CD14-positive monocyte (primary cell): ENCODE measurements at regions not wholly inside any gene's neighbourhood (a gene's known extent, or its start where the extent isn't known, plus 50 kb on each side); places are given as distances from the start of the nearest gene placed in this dataset.

ENCODE experiments used
- DNase-seq, 3 donors: peaks; one replicate each; pipeline ENCODE4 v3.0.0-alpha.2; 2011 to 2022
- H2AFZ ChIP-seq: 2 replicates; pipeline ENCODE4 v1.6.0; 2012; ENCODE audit warnings: mild to moderate bottlenecking, low read depth, low read length, inconsistent platforms; ENCODE audit not compliant: insufficient read depth, poor library complexity, severe bottlenecking
- H3K27ac ChIP-seq, 2 donors: 1 replicate in 1 of 2; 2 replicates in 1 of 2; pipeline ENCODE4 v1.5.1; 2012 to 2013; ENCODE audit warnings: low read length in 2 of 2, control low read depth in 1 of 2, inconsistent platforms in 1 of 2, low read depth in 1 of 2, mild to moderate bottlenecking in 1 of 2
- H3K27me3 ChIP-seq, 2 donors: one replicate each; pipeline versions ENCODE4 v1.6.0 to v1.6.1; 2011 to 2013; ENCODE audit warnings: low read length in 2 of 2; ENCODE audit not compliant: control insufficient read depth in 2 of 2, insufficient read depth in 2 of 2
- H3K36me3 ChIP-seq, 2 donors: replicated peaks in 1 of 2; 1 replicate in 1 of 2; 2 replicates in 1 of 2; pipeline versions ENCODE4 v1.5.1 to v1.6.1; 2012 to 2013; ENCODE audit warnings: low read length in 2 of 2, control low read depth in 1 of 2, inconsistent platforms in 1 of 2, mild to moderate bottlenecking in 1 of 2; ENCODE audit not compliant: insufficient read depth in 2 of 2, control insufficient read depth in 1 of 2
- H3K4me1 ChIP-seq, 2 donors: 1 replicate in 1 of 2; 2 replicates in 1 of 2; pipeline versions ENCODE4 v1.5.1 to v1.6.1; 2012 to 2013; ENCODE audit warnings: low read length in 2 of 2, control low read depth in 1 of 2, inconsistent platforms in 1 of 2, mild to moderate bottlenecking in 1 of 2, moderate library complexity in 1 of 2; ENCODE audit not compliant: insufficient read depth in 2 of 2, control insufficient read depth in 1 of 2
- H3K4me2 ChIP-seq: replicated peaks from 2 replicates; pipeline ENCODE3; 2012; ENCODE audit warnings: low read length, moderate library complexity, mild to moderate bottlenecking; ENCODE audit not compliant: poor library complexity, severe bottlenecking; ENCODE audit errors: extremely low read depth
- H3K4me3 ChIP-seq, 3 experiments: fragments of 200-600 bp in 1 of 3; sonication (generic) in 1 of 3; replicated peaks in 1 of 3; 1 replicate in 2 of 3; 2 replicates in 1 of 3; pipeline ENCODE4 v1.5.1; 2011 to 2013; ENCODE audit warnings: low read length in 3 of 3, mild to moderate bottlenecking in 3 of 3, control low read depth in 2 of 3, low read depth in 2 of 3, inconsistent platforms in 1 of 3, moderate library complexity in 1 of 3
- H3K79me2 ChIP-seq: 2 replicates; pipeline ENCODE4 v1.6.0; 2012; ENCODE audit warnings: mild to moderate bottlenecking, control low read depth, inconsistent platforms, low read length, moderate library complexity; ENCODE audit not compliant: insufficient read depth
- H3K9ac ChIP-seq: 2 replicates; pipeline ENCODE4 v1.6.0; 2017; ENCODE audit warnings: low read length, mild to moderate bottlenecking; ENCODE audit not compliant: insufficient read depth, poor library complexity, severe bottlenecking
- H3K9me3 ChIP-seq, 2 donors: replicated peaks in 1 of 2; 1 replicate in 1 of 2; 2 replicates in 1 of 2; pipeline versions ENCODE4 v1.5.1 to v1.6.1; 2012 to 2013; ENCODE audit warnings: low read length in 2 of 2, control low read depth in 1 of 2; ENCODE audit not compliant: control insufficient read depth in 1 of 2, insufficient read depth in 1 of 2
- H4K20me1 ChIP-seq: 2 replicates; pipeline ENCODE4 v1.6.0; 2012; ENCODE audit warnings: mild to moderate bottlenecking, low read length, control low read depth, moderate library complexity; ENCODE audit not compliant: insufficient read depth
- H3K27ac Mint-ChIP-seq, 7 donors: one replicate each; pipeline ENCODE4 v1.8.0; 2020; ENCODE audit warnings: mild to moderate bottlenecking in 7 of 7, mixed read lengths in 7 of 7, moderate library complexity in 6 of 7, inconsistent platforms in 2 of 7
- H3K27me3 Mint-ChIP-seq, 3 donors: one replicate each; pipeline ENCODE4 v1.8.0; 2021 to 2022; ENCODE audit warnings: low read depth in 3 of 3, mild to moderate bottlenecking in 3 of 3, mixed read lengths in 3 of 3, moderate library complexity in 3 of 3, inconsistent platforms in 1 of 3
- H3K36me3 Mint-ChIP-seq, 2 donors: one replicate each; pipeline ENCODE4 v1.8.0; 2020; ENCODE audit warnings: mixed read lengths in 2 of 2, inconsistent platforms in 1 of 2, mild to moderate bottlenecking in 1 of 2
- H3K4me1 Mint-ChIP-seq: one replicate; pipeline ENCODE4 v1.8.0; 2020; ENCODE audit warnings: mild to moderate bottlenecking, mixed read lengths
- H3K4me3 Mint-ChIP-seq, 2 donors: one replicate each; pipeline ENCODE4 v1.8.0; 2020; ENCODE audit warnings: mild to moderate bottlenecking in 2 of 2, mixed read lengths in 2 of 2, moderate library complexity in 1 of 2
- H3K9me3 Mint-ChIP-seq, 7 donors: one replicate each; pipeline ENCODE4 v1.8.0; 2020 to 2022; ENCODE audit warnings: mixed read lengths in 7 of 7, mild to moderate bottlenecking in 6 of 7, moderate library complexity in 6 of 7, inconsistent platforms in 2 of 7
- WGBS: methylation state at CpG from one replicate; pipeline ENCODE4 v1.1.5; 2013; ENCODE audit warnings: missing lambda C conversion rate; ENCODE audit not compliant: insufficient coverage; 5-methylcytosine and 5-hydroxymethylcytosine counted together
- intact Hi-C, 2 donors: fragments of 100-400 bp; cut with micrococcal nuclease; formaldehyde crosslinking; loops; one replicate each; pipeline versions ENCODE4 v1.15.0 to v1.15.1; 2023
- TF ChIP-seq, protein P1 (sequence below): fragments of 200-600 bp; IDR thresholded peaks from one replicate; pipeline ENCODE4 v1.8.0; 2022; ENCODE audit warnings: antibody characterized with exemption, mild to moderate bottlenecking

DNA sequence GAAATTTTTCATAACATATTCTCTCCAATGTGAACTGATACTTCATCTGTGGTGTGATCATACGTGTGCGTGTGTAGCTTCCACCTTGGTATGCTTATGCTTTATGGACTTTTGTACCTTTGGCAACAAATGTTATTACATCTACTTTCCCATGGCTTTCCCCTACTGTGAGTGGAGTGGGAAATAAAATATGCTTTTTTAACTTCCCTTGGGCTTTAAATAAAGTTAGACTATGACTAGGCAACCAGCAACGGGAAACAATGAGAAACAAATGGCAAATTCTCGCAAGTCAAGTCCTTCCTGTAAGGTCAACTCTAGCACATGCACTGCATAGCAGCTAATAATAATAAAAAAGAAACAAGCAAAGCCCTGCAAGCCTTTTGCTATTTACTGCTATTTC, 205.0 kb upstream of the PDE5A start:
- no peak overlapping the region for H3K27ac ChIP-seq
- H3K9me3 Mint-ChIP-seq: peaks cover 0 to 4% (median 2%) of the 10 kb centered on the region in 7 donors
- no peaks in the 10 kb centered on the region for H3K36me3 Mint-ChIP-seq
- no peak overlapping the region for H3K4me2 ChIP-seq
- H2AFZ ChIP-seq: no peak overlapping the region
- no peaks in the 10 kb centered on the region for H3K4me1 Mint-ChIP-seq
- intact Hi-C loops: no loop called here
- no peaks in the 10 kb centered on the region for H3K27me3 Mint-ChIP-seq
- H3K4me3 ChIP-seq: no peak overlapping the region
- no peak overlapping the region for H3K4me3 Mint-ChIP-seq
- H3K27ac Mint-ChIP-seq: no peak overlapping the region
- TF ChIP-seq, protein P1, sequence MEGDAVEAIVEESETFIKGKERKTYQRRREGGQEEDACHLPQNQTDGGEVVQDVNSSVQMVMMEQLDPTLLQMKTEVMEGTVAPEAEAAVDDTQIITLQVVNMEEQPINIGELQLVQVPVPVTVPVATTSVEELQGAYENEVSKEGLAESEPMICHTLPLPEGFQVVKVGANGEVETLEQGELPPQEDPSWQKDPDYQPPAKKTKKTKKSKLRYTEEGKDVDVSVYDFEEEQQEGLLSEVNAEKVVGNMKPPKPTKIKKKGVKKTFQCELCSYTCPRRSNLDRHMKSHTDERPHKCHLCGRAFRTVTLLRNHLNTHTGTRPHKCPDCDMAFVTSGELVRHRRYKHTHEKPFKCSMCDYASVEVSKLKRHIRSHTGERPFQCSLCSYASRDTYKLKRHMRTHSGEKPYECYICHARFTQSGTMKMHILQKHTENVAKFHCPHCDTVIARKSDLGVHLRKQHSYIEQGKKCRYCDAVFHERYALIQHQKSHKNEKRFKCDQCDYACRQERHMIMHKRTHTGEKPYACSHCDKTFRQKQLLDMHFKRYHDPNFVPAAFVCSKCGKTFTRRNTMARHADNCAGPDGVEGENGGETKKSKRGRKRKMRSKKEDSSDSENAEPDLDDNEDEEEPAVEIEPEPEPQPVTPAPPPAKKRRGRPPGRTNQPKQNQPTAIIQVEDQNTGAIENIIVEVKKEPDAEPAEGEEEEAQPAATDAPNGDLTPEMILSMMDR: no peak
- no peaks in the 10 kb centered on the region for H3K27me3 ChIP-seq
- DNase-seq: no peak
- no peaks in the 10 kb centered on the region for H3K36me3 ChIP-seq
- no peak overlapping the region for H3K9ac ChIP-seq
- no peaks in the 10 kb centered on the region for H3K79me2 ChIP-seq
- no peaks in the 10 kb centered on the region for H3K4me1 ChIP-seq
- no peaks in the 10 kb centered on the region for H3K9me3 ChIP-seq
- no CpG with 5 or more reads among the region's 4 CpGs for WGBS
- no peaks in the 10 kb centered on the region for H4K20me1 ChIP-seq

DNA sequence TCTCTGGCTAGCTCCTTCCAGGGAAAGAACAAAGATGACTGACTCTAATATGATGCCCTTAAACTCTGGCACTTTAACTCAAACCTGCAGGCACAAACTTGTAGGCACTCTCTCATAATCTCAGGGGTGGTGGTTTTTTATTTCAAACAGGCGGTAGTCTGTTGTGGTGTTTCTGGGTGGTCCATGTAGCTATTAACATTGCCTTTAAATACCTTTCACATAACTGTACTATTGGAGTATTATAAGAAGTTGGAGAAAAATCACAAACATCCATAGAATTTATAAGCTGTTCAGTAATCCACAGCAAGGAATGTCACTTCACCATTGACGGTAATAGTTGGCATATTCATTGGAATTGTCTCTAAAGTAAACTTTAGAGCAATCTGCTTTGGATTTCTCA, 204.2 kb upstream of the PDE5A start:
- Mint-ChIP-seq H3K27ac (no peak overlapping the region), H3K4me1 (no peaks in the 10 kb centered on the region), H3K9me3 (peaks cover 0 to 4% (median 2%) of the 10 kb centered on the region in 7 donors), H3K4me3 (no peak overlapping the region), H3K36me3 (no peaks in the 10 kb centered on the region), H3K27me3 (no peaks in the 10 kb centered on the region)
- H3K4me3 ChIP-seq: no peak overlapping the region
- H4K20me1 ChIP-seq: no peaks in the 10 kb centered on the region
- no peaks in the 10 kb centered on the region for H3K27me3 ChIP-seq
- peaks cover 0 to 2% of the 10 kb centered on the region in 2 donors for H3K9me3 ChIP-seq
- H3K9ac ChIP-seq: no peak overlapping the region
- no peak overlapping the region for H3K4me2 ChIP-seq
- H2AFZ ChIP-seq: no peak overlapping the region
- no peaks in the 10 kb centered on the region for H3K36me3 ChIP-seq
- H3K4me1 ChIP-seq: no peaks in the 10 kb centered on the region
- intact Hi-C loops: no loop called here
- DNase-seq: no peak
- TF ChIP-seq, protein P1: no peak
- no peaks in the 10 kb centered on the region for H3K79me2 ChIP-seq
- H3K27ac ChIP-seq: no peak overlapping the region
- WGBS: no CpG with 5 or more reads among the region's 2 CpGs
